Activated CD4-positive, alpha-beta T cell treated with anti-CD3 and anti-CD28 coated beads for 36 hours (primary cell): ENCODE measurements at regions not wholly inside any gene's neighbourhood (a gene's known extent, or its start where the extent isn't known, plus 50 kb on each side); places are given as distances from the start of the nearest gene placed in this dataset.
A peak's percentile ranks its signal among the peaks of the same experiment; 100 is the strongest.
"Not testable (repeated sequence)": the region's sequence is repeated elsewhere in the genome, so short reads cannot be mapped to it uniquely, and the experiment has no call there.

Experiments used
- ATAC-seq: fragments of 200-7000 bp; cut with Tn5 transposase; one replicate; pipeline ENCODE4 v1.10.0; 2021; ENCODE audit warnings: mild to moderate bottlenecking, moderate library complexity
- CTCF ChIA-PET: fragments of 350-600 bp; sonication (Branson Sonifier 250); formaldehyde crosslinking; loops from one replicate; lab custom pipeline; 2021; ENCODE audit warnings: antibody characterized with exemption; lab: Charles Lee
- POLR2A ChIA-PET: fragments of 350-600 bp; sonication (Branson Sonifier 250); formaldehyde crosslinking; loops from one replicate; lab custom pipeline; 2021; ENCODE audit warnings: antibody characterized with exemption, inconsistent platforms; lab: Charles Lee
- DNase-seq: peaks from one replicate; pipeline ENCODE4 v3.0.0-alpha.2; 2020
- H3K27ac Mint-ChIP-seq: one replicate; pipeline ENCODE4 v1.8.0; 2021; ENCODE audit warnings: mixed read lengths
- H3K27me3 Mint-ChIP-seq: one replicate; pipeline ENCODE4 v1.8.0; 2021; ENCODE audit warnings: mixed read lengths
- H3K36me3 Mint-ChIP-seq: one replicate; pipeline ENCODE4 v1.8.0; 2021; ENCODE audit warnings: low read depth, mixed read lengths
- H3K4me1 Mint-ChIP-seq: one replicate; pipeline ENCODE4 v1.8.0; 2021; ENCODE audit warnings: mixed read lengths
- H3K4me3 Mint-ChIP-seq: one replicate; pipeline ENCODE4 v1.8.0; 2021; ENCODE audit warnings: mild to moderate bottlenecking, moderate library complexity, mixed read lengths
- H3K9me3 Mint-ChIP-seq: one replicate; pipeline ENCODE4 v1.8.0; 2021; ENCODE audit warnings: low read depth, mixed read lengths
- intact Hi-C, 2 experiments: fragments of 100-400 bp; cut with DNase I in 1 of 2; cut with micrococcal nuclease in 1 of 2; formaldehyde crosslinking; loops; one replicate each; pipeline versions ENCODE4 v1.14.2 to v1.15.1; 2022 to 2024; cut with DNase I, micrococcal nuclease

DNA sequence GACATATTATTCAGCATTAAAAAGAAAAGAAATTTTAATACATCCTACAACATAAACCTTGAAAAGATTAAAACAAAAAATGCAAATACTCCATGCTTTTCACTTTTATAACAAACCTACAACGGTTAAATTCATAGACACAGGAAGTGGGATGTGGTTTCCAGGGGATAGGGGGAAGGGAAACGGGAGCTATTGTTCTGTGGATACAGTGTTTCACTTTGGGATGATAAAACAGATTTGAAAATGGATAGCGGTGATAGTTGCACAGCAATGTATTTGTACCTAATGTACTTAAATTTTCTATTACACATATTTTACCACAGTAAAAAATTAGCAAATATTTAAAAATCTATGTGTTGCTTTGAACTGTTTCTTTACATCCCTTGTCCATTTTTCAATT, 368.0 kb downstream of the CDY2B start:
- H3K4me3 Mint-ChIP-seq, H3K9me3 Mint-ChIP-seq, ATAC-seq, H3K36me3 Mint-ChIP-seq, CTCF ChIA-PET, H3K4me1 Mint-ChIP-seq, H3K27me3 Mint-ChIP-seq, DNase-seq, intact Hi-C loops, H3K27ac Mint-ChIP-seq, POLR2A ChIA-PET: not testable (repeated sequence)

DNA sequence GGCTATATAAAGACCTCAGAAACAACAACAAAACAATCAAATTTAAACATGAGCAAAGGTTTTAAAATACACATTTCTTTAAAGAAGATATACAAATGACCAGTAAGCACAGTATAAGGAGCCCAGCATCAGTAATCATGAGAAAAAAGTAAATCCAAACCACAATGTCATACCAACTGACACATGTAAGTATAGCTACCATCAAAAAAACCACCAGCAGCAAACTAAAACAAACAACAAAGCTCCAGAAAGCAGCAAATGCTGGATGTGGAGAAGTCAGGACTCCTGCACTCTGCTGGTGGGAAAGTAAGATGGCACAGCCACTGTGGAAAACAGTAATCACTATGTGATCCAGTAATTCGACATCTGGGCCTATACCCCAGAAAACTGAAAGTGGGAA, 368.5 kb downstream of the CDY2B start:
- ATAC-seq, H3K4me3 Mint-ChIP-seq, H3K27me3 Mint-ChIP-seq, POLR2A ChIA-PET, H3K4me1 Mint-ChIP-seq, CTCF ChIA-PET, H3K27ac Mint-ChIP-seq, H3K36me3 Mint-ChIP-seq, H3K9me3 Mint-ChIP-seq, intact Hi-C loops, DNase-seq: not testable (repeated sequence)

DNA sequence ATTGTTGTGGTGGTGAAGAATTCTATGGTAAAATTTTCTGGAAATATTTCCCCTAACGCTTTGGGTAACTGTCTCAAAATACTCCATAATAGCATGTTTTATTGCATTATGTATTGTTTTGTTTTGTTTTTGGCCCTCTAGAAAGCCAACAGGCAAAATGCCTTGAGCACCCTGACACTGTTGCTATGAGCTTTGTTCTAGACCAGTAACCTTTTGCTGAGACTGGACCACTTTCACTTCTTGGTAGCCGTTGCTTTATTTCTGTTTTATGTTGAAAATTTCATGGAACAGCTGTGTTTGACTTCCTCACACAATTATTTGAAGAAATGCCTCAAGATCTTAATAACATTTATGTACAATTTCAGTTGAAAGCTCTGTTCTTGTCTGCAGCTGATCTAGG, 374.2 kb downstream of the CDY2B start:
- H3K27ac Mint-ChIP-seq, intact Hi-C loops, H3K36me3 Mint-ChIP-seq, H3K4me1 Mint-ChIP-seq, H3K27me3 Mint-ChIP-seq, ATAC-seq, CTCF ChIA-PET, DNase-seq, H3K4me3 Mint-ChIP-seq, POLR2A ChIA-PET, H3K9me3 Mint-ChIP-seq: not testable (repeated sequence)

DNA sequence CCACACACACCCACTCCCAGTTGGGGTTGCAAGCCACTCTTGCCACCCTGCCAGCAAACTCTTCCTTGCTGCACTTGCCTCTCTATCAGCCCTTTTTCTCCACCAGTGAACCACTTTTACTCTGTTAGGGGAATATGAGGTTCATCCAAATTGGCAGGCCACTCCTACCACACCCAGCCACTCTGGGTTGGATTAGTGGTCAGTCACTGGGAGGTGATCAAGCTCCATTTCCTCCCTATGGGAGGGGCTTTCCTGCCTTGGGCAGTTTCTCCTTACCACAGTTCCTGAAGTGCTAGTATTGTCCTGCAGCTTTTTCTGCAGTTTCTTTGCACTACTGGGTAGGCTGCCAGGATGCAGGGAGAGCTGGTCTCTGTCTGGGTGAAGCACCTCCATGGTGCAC, 395.3 kb downstream of the CDY2B start:
- DNase-seq, H3K36me3 Mint-ChIP-seq, POLR2A ChIA-PET, H3K9me3 Mint-ChIP-seq, intact Hi-C loops, H3K27ac Mint-ChIP-seq, H3K4me1 Mint-ChIP-seq, H3K27me3 Mint-ChIP-seq, CTCF ChIA-PET, H3K4me3 Mint-ChIP-seq, ATAC-seq: not testable (repeated sequence)

DNA sequence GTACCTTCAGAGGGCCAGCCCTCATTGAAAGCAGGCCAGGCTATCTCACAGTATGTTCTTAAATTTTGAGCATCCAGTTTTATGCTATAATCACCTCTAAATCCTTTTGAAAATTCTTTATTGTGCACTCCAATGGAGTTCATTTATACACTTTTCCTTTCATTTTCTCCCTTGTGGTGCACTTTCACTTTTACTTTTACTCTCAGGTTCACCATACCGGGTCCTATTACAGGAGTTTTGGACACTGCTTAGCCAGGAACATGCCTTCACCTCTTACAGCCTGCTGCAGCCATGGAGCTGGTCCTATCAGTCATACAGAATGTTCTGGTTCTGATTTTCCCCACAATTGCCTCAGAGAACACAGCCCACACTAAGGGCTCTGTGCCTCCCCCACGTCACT, 395.9 kb downstream of the CDY2B start:
- POLR2A ChIA-PET, H3K27ac Mint-ChIP-seq, H3K4me3 Mint-ChIP-seq, DNase-seq, H3K4me1 Mint-ChIP-seq, H3K36me3 Mint-ChIP-seq, H3K9me3 Mint-ChIP-seq, intact Hi-C loops, CTCF ChIA-PET, H3K27me3 Mint-ChIP-seq: not testable (repeated sequence)
- peak; percentile 60 for ATAC-seq

DNA sequence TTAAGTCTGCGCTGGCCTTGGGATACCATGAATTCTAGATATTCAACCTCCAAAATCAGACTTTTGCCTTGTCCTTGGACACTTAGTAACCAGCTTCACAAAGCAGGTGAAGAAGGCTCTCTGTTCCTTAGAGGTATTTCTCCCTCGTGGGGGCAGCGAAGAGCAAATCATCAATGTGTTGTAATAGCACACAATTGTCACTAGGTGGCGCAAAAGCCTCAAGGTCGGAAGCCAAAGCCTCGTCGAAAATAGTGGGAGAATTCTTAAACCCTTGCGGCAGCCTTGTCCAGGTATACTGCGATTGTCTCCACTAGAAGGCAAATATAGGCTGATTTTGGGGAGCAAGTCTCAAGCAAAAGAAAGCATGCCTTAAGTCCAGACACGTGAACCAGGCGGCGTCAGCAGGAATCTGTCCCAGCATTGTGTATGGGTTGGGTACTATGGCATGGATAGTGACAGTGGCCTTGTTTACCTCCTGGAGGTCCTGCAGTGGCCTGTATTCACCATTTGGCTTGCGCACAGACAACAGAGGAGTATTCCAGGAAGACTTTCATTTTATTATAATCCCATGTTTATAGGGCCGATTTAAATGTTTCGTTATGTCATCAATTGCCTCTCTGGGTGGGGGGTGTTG, 398.5 kb downstream of the CDY2B start:
- intact Hi-C loops, H3K27me3 Mint-ChIP-seq, H3K27ac Mint-ChIP-seq, CTCF ChIA-PET, H3K36me3 Mint-ChIP-seq, DNase-seq, H3K4me3 Mint-ChIP-seq, H3K9me3 Mint-ChIP-seq, H3K4me1 Mint-ChIP-seq, POLR2A ChIA-PET: not testable (repeated sequence)
- peak; percentile 33 for ATAC-seq

DNA sequence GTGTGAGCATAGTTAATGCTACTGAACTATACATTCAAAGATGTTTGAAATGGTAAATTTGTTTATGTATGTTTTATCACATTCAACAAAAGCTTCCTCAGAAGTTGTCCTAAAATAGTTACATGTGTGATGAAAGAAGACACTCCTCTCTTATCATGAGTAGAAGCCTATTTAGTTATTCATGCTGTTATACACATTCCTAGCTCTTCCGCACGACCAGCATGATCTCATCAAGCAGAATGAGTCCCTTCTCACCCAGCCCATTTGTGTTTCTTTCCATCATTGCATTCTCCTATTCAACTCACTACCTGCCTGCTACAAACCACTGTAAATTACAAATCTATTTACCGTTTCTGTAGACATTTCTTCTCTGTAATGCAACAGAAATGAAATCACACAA, 408.0 kb downstream of the CDY2B start:
- DNase-seq, H3K27ac Mint-ChIP-seq, intact Hi-C loops, H3K9me3 Mint-ChIP-seq, POLR2A ChIA-PET, H3K4me1 Mint-ChIP-seq, H3K4me3 Mint-ChIP-seq, H3K36me3 Mint-ChIP-seq, H3K27me3 Mint-ChIP-seq, CTCF ChIA-PET, ATAC-seq: not testable (repeated sequence)

DNA sequence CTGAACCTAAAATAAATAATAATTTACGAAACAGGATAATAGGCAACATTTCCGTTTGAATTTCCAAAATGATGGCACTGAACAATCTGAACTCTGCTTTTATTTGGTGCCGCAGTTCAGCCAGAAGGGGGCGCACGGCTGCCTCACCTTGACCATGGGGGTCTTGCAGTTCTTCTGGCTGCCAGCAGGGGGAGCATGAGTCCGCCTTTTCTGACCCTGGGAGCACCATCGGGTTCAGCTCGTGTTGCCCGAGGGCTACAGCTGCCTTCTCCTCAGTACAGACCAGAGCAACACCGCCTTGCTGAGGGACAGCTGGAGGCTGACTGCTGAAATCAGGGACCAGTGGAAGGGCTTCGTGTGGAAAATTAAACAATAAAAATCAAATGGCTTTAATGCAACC, 420.3 kb downstream of the CDY2B start:
- H3K27ac Mint-ChIP-seq, H3K9me3 Mint-ChIP-seq, H3K4me1 Mint-ChIP-seq, H3K4me3 Mint-ChIP-seq, intact Hi-C loops, H3K36me3 Mint-ChIP-seq, DNase-seq, CTCF ChIA-PET, POLR2A ChIA-PET, H3K27me3 Mint-ChIP-seq: not testable (repeated sequence)
- peak; percentile 55 for ATAC-seq

DNA sequence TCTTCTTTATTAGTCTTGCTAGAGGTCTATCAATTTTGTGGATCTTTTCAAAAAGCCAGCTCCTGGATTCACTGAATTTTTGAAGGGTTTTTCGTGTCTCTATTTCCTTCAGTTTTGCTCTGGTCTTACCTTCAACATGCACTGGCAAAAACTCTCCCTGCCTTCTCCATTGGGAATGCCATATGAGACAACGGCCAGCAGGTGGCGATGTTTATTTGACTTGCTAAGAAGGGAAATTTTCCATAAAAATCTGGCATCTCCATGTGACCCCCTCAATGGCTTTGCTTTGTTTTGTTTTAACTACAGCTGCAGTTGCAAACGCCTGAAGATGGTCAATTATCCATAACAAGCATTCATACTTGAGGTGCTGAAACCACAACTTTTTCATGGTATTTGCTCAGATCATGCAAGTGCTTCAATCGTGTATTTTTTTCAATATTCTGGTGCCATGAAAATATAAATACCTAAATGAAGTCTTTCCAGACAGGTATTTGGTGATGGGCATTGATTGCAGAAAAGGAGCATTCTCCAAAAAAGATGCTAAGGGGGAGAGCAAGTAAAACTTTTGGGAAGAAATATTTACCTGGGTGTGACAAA, 449.4 kb downstream of the CDY2B start:
- ChIA-PET POLR2A (no interaction called here), CTCF (no interaction called here)
- Mint-ChIP-seq H3K9me3 (no peaks in the 10 kb centered on the region), H3K27ac (no peak overlapping the region), H3K27me3 (no peaks in the 10 kb centered on the region), H3K4me3 (no peak overlapping the region), H3K4me1 (no peaks in the 10 kb centered on the region), H3K36me3 (no peaks in the 10 kb centered on the region)
- DNase-seq (peak; percentile 28), ATAC-seq (no peak)
- intact Hi-C loops, result no loop called here

DNA sequence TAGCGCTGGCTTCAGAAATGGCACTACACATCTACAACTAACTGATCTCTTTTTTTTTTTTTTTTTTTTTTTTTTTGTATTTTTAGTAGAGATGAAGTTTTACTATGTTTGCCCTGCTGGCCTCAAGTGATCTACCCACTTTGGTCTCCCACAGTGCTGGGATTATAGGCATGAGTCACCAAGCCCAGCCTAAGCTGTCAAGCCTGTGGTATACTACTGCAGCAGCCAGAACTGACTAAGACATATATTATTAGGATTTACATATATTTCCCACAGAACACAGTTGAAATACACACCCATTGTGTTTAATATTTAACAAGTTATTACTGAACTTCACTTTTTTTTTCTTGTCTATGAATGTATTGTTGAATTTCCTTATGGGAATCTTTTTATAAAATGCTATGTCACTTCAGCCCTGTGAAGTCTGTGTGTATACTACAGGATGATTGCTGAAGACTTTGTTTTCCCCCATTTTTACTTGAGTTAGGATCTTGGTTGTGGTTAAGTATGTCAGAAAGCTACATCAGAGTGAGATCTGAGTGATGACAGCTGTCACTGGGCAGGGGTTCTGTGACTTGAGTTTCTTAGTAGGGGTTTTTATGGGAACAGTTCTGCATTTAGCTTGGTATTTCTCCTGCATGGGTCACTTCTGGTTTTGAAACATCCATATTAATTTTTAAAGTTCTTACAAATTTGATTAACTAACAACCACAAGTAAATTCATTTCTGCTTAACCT, 481.5 kb downstream of the CDY2B start:
- no peak overlapping the region for H3K4me3 Mint-ChIP-seq
- DNase-seq, result no peak
- intact Hi-C loops, result no loop called here
- H3K27me3 Mint-ChIP-seq, result no peaks in the 10 kb centered on the region
- no peak for ATAC-seq
- H3K4me1 Mint-ChIP-seq, result no peaks in the 10 kb centered on the region
- ChIA-PET CTCF (no interaction called here), POLR2A (no interaction called here)
- H3K9me3 Mint-ChIP-seq, result no peaks in the 10 kb centered on the region
- no peaks in the 10 kb centered on the region for H3K36me3 Mint-ChIP-seq
- H3K27ac Mint-ChIP-seq, result no peak overlapping the region

DNA sequence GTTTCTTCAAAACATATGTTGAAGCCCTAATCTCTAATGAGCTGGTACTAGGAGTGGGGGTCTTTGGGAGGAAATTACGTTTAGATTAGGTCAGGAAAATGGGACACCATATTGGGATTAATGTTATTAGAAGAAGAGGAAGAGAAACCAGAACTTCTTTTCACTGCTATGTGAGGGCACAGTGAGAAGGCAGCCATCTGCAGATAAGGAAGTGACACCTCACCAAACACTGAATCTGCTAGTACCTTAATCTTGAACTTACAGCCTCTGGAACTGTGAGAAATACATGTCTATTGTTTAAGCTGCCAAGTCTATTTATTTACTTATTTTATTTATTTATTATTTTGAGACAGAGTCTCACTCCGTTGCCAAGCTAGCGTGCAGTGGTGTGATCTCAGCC, 482.4 kb downstream of the CDY2B start:
- no peaks in the 10 kb centered on the region for H3K9me3 Mint-ChIP-seq
- H3K36me3 Mint-ChIP-seq, result no peaks in the 10 kb centered on the region
- POLR2A ChIA-PET, result no interaction called here
- intact Hi-C loops, result no loop called here
- H3K4me3 Mint-ChIP-seq, result no peak overlapping the region
- ATAC-seq (no peak), DNase-seq (no peak)
- no peaks in the 10 kb centered on the region for H3K4me1 Mint-ChIP-seq
- H3K27me3 Mint-ChIP-seq, result no peaks in the 10 kb centered on the region
- CTCF ChIA-PET, result no interaction called here
- no peak overlapping the region for H3K27ac Mint-ChIP-seq

DNA sequence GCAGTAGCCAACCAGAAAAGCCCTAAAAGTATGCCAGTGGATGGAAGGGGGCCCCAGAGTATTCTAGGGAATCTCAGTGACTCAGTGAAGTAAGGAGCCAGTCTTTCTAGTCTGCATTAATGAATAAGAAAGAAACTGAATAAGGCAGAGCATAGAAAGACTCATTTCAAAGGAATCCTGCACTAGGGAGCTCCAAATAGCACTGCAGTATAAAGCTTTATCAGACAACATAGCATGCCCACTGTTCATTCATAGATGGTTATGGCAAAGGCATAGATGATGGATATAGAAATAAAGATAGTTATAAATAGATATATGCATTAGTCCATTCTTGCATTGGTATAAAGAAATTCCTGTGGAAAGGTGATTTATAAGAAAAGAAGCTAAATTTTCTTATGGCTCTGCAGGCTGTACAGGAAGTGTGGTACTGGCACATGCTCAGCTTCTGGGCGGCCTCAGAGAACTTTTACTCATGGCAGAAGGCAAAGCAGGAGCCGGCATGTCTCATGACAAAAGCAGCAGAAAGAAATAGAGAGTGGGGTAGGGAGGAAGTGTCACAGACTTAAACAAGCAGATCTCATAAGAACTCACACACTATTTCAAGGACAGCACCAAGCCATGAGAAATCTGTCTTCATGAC, 498.5 kb downstream of the CDY2B start:
- DNase-seq, result no peak
- H3K27me3 Mint-ChIP-seq, result no peaks in the 10 kb centered on the region
- no peaks in the 10 kb centered on the region for H3K36me3 Mint-ChIP-seq
- POLR2A ChIA-PET, result no interaction called here
- CTCF ChIA-PET, result no interaction called here
- H3K4me1 Mint-ChIP-seq, result no peaks in the 10 kb centered on the region
- H3K9me3 Mint-ChIP-seq, result no peaks in the 10 kb centered on the region
- no peak for ATAC-seq
- intact Hi-C loops, result no loop called here
- H3K27ac Mint-ChIP-seq, result no peak overlapping the region
- H3K4me3 Mint-ChIP-seq, result no peak overlapping the region
